CD14-positive monocyte (primary cell): ENCODE measurements at regions not wholly inside any gene's neighbourhood (a gene's known extent, or its start where the extent isn't known, plus 50 kb on each side); places are given as distances from the start of the nearest gene placed in this dataset.
"Not testable (repeated sequence)": the region's sequence is repeated elsewhere in the genome, so short reads cannot be mapped to it uniquely, and the experiment has no call there.

Experiments
- DNase-seq, 3 donors: peaks; one replicate each; pipeline ENCODE4 v3.0.0-alpha.2; 2011 to 2022
- H2AFZ ChIP-seq: 2 replicates; pipeline ENCODE4 v1.6.0; 2012; ENCODE audit warnings: mild to moderate bottlenecking, low read depth, low read length, inconsistent platforms; ENCODE audit not compliant: insufficient read depth, poor library complexity, severe bottlenecking
- H3K27ac ChIP-seq, 2 donors: 1 replicate in 1 of 2; 2 replicates in 1 of 2; pipeline ENCODE4 v1.5.1; 2012 to 2013; ENCODE audit warnings: low read length in 2 of 2, control low read depth in 1 of 2, inconsistent platforms in 1 of 2, low read depth in 1 of 2, mild to moderate bottlenecking in 1 of 2
- H3K27me3 ChIP-seq, 2 donors: one replicate each; pipeline versions ENCODE4 v1.6.0 to v1.6.1; 2011 to 2013; ENCODE audit warnings: low read length in 2 of 2; ENCODE audit not compliant: control insufficient read depth in 2 of 2, insufficient read depth in 2 of 2
- H3K36me3 ChIP-seq, 2 donors: replicated peaks in 1 of 2; 1 replicate in 1 of 2; 2 replicates in 1 of 2; pipeline versions ENCODE4 v1.5.1 to v1.6.1; 2012 to 2013; ENCODE audit warnings: low read length in 2 of 2, control low read depth in 1 of 2, inconsistent platforms in 1 of 2, mild to moderate bottlenecking in 1 of 2; ENCODE audit not compliant: insufficient read depth in 2 of 2, control insufficient read depth in 1 of 2
- H3K4me1 ChIP-seq, 2 donors: 1 replicate in 1 of 2; 2 replicates in 1 of 2; pipeline versions ENCODE4 v1.5.1 to v1.6.1; 2012 to 2013; ENCODE audit warnings: low read length in 2 of 2, control low read depth in 1 of 2, inconsistent platforms in 1 of 2, mild to moderate bottlenecking in 1 of 2, moderate library complexity in 1 of 2; ENCODE audit not compliant: insufficient read depth in 2 of 2, control insufficient read depth in 1 of 2
- H3K4me2 ChIP-seq: replicated peaks from 2 replicates; pipeline ENCODE3; 2012; ENCODE audit warnings: low read length, moderate library complexity, mild to moderate bottlenecking; ENCODE audit not compliant: poor library complexity, severe bottlenecking; ENCODE audit errors: extremely low read depth
- H3K4me3 ChIP-seq, 3 experiments: fragments of 200-600 bp in 1 of 3; sonication (generic) in 1 of 3; replicated peaks in 1 of 3; 1 replicate in 2 of 3; 2 replicates in 1 of 3; pipeline ENCODE4 v1.5.1; 2011 to 2013; ENCODE audit warnings: low read length in 3 of 3, mild to moderate bottlenecking in 3 of 3, control low read depth in 2 of 3, low read depth in 2 of 3, inconsistent platforms in 1 of 3, moderate library complexity in 1 of 3
- H3K79me2 ChIP-seq: 2 replicates; pipeline ENCODE4 v1.6.0; 2012; ENCODE audit warnings: mild to moderate bottlenecking, control low read depth, inconsistent platforms, low read length, moderate library complexity; ENCODE audit not compliant: insufficient read depth
- H3K9ac ChIP-seq: 2 replicates; pipeline ENCODE4 v1.6.0; 2017; ENCODE audit warnings: low read length, mild to moderate bottlenecking; ENCODE audit not compliant: insufficient read depth, poor library complexity, severe bottlenecking
- H3K9me3 ChIP-seq, 2 donors: replicated peaks in 1 of 2; 1 replicate in 1 of 2; 2 replicates in 1 of 2; pipeline versions ENCODE4 v1.5.1 to v1.6.1; 2012 to 2013; ENCODE audit warnings: low read length in 2 of 2, control low read depth in 1 of 2; ENCODE audit not compliant: control insufficient read depth in 1 of 2, insufficient read depth in 1 of 2
- H4K20me1 ChIP-seq: 2 replicates; pipeline ENCODE4 v1.6.0; 2012; ENCODE audit warnings: mild to moderate bottlenecking, low read length, control low read depth, moderate library complexity; ENCODE audit not compliant: insufficient read depth
- H3K27ac Mint-ChIP-seq, 7 donors: one replicate each; pipeline ENCODE4 v1.8.0; 2020; ENCODE audit warnings: mild to moderate bottlenecking in 7 of 7, mixed read lengths in 7 of 7, moderate library complexity in 6 of 7, inconsistent platforms in 2 of 7
- H3K27me3 Mint-ChIP-seq, 3 donors: one replicate each; pipeline ENCODE4 v1.8.0; 2021 to 2022; ENCODE audit warnings: low read depth in 3 of 3, mild to moderate bottlenecking in 3 of 3, mixed read lengths in 3 of 3, moderate library complexity in 3 of 3, inconsistent platforms in 1 of 3
- H3K36me3 Mint-ChIP-seq, 2 donors: one replicate each; pipeline ENCODE4 v1.8.0; 2020; ENCODE audit warnings: mixed read lengths in 2 of 2, inconsistent platforms in 1 of 2, mild to moderate bottlenecking in 1 of 2
- H3K4me1 Mint-ChIP-seq: one replicate; pipeline ENCODE4 v1.8.0; 2020; ENCODE audit warnings: mild to moderate bottlenecking, mixed read lengths
- H3K4me3 Mint-ChIP-seq, 2 donors: one replicate each; pipeline ENCODE4 v1.8.0; 2020; ENCODE audit warnings: mild to moderate bottlenecking in 2 of 2, mixed read lengths in 2 of 2, moderate library complexity in 1 of 2
- H3K9me3 Mint-ChIP-seq, 7 donors: one replicate each; pipeline ENCODE4 v1.8.0; 2020 to 2022; ENCODE audit warnings: mixed read lengths in 7 of 7, mild to moderate bottlenecking in 6 of 7, moderate library complexity in 6 of 7, inconsistent platforms in 2 of 7
- WGBS: methylation state at CpG from one replicate; pipeline ENCODE4 v1.1.5; 2013; ENCODE audit warnings: missing lambda C conversion rate; ENCODE audit not compliant: insufficient coverage; 5-methylcytosine and 5-hydroxymethylcytosine counted together
- intact Hi-C, 2 donors: fragments of 100-400 bp; cut with micrococcal nuclease; formaldehyde crosslinking; loops; one replicate each; pipeline versions ENCODE4 v1.15.0 to v1.15.1; 2023
- TF ChIP-seq, protein P1 (sequence below): fragments of 200-600 bp; IDR thresholded peaks from one replicate; pipeline ENCODE4 v1.8.0; 2022; ENCODE audit warnings: antibody characterized with exemption, mild to moderate bottlenecking

DNA sequence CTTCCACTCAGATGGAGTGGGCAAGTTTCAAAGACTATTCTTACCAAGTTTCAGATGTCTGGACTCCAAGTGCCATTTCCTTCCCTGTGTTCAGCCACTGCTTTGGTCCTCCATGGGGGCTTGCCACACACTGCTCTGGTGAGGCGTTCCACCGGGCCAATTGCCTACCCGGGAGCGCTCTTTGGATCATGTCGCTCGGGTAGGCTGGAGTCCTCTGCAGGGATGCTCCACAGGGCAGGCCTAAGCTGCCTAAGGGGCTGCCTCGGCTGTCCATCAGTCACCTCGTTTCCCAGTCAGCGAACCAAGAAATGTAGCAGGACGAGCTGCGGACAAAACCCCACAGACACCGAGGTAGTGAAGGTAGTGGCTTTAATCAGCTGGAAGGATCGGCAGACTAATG lies 200.7 kb upstream of the KLF8 start:
- Mint-ChIP-seq H3K27me3 (peaks cover 0 to 1% (median 0%) of the 10 kb centered on the region in 3 donors), H3K9me3 (peaks cover 0 to 23% (median 6%) of the 10 kb centered on the region in 7 donors), H3K27ac (peak overlapping the region in 1 of 7 donors; percentile 50), H3K4me1 (no peaks in the 10 kb centered on the region), H3K4me3 (no peak overlapping the region), H3K36me3 (no peaks in the 10 kb centered on the region)
- Histone ChIP-seq H3K4me1 (no peaks in the 10 kb centered on the region), H3K4me3 (no peak overlapping the region), H2AFZ (no peak overlapping the region), H4K20me1 (no peaks in the 10 kb centered on the region), H3K27me3 (no peaks in the 10 kb centered on the region), H3K27ac (no peak overlapping the region), H3K36me3 (no peaks in the 10 kb centered on the region), H3K9me3 (peaks cover 6% of the 10 kb centered on the region in 2 donors), H3K4me2 (no peak overlapping the region), H3K9ac (no peak overlapping the region), H3K79me2 (no peaks in the 10 kb centered on the region)
- no peak for DNase-seq
- intact Hi-C loops, result no loop called here
- TF ChIP-seq, protein P1, sequence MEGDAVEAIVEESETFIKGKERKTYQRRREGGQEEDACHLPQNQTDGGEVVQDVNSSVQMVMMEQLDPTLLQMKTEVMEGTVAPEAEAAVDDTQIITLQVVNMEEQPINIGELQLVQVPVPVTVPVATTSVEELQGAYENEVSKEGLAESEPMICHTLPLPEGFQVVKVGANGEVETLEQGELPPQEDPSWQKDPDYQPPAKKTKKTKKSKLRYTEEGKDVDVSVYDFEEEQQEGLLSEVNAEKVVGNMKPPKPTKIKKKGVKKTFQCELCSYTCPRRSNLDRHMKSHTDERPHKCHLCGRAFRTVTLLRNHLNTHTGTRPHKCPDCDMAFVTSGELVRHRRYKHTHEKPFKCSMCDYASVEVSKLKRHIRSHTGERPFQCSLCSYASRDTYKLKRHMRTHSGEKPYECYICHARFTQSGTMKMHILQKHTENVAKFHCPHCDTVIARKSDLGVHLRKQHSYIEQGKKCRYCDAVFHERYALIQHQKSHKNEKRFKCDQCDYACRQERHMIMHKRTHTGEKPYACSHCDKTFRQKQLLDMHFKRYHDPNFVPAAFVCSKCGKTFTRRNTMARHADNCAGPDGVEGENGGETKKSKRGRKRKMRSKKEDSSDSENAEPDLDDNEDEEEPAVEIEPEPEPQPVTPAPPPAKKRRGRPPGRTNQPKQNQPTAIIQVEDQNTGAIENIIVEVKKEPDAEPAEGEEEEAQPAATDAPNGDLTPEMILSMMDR, result no peak
- no CpG with 5 or more reads among the region's 13 CpGs for WGBS

DNA sequence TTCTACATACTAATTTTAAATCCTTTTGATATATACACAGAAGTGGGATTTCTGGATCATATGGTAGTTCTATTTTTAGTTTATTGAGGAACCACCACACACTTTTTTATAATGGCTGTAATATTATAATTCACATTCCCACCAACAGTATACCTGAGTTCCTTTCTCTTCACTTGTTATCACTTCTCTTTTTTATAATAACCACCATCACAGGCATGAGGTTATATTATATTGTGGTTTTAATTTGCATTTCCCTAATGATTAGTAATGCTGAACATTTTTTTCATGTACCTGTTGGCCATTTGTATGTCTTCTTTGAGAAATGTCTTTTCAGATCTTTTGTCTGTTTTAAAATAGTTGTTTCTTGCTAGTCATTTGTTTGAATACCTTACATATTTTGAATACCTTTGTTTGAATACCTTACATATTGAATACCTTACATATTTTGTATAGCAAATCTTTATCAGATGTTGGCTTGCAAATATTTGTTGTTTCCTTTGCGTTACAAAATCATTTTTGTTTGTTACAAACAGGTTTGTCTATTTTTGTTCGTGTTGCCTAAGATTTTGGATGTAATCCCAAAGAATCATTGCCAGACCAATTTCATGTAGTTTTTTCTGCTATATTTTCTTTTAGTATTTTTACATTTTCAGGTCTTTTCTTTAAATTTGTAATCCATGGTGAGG lies 198.5 kb upstream of the KLF8 start:
- H3K27ac ChIP-seq, result no peak overlapping the region
- Mint-ChIP-seq H3K9me3 (peaks cover 0 to 18% (median 6%) of the 10 kb centered on the region in 7 donors), H3K4me3 (no peak overlapping the region), H3K27me3 (no peaks in the 10 kb centered on the region), H3K27ac (no peak overlapping the region), H3K4me1 (no peaks in the 10 kb centered on the region), H3K36me3 (no peaks in the 10 kb centered on the region)
- no peak overlapping the region for H2AFZ ChIP-seq
- no peaks in the 10 kb centered on the region for H4K20me1 ChIP-seq
- no peak overlapping the region for H3K4me2 ChIP-seq
- no peaks in the 10 kb centered on the region for H3K4me1 ChIP-seq
- DNase-seq, result no peak
- intact Hi-C loops, result no loop called here
- no peaks in the 10 kb centered on the region for H3K27me3 ChIP-seq
- H3K4me3 ChIP-seq, result no peak overlapping the region
- no peak overlapping the region for H3K9ac ChIP-seq
- TF ChIP-seq, protein P1, result no peak
- H3K79me2 ChIP-seq, result no peaks in the 10 kb centered on the region
- no peaks in the 10 kb centered on the region for H3K36me3 ChIP-seq
- peaks cover under 1 to 11% of the 10 kb centered on the region in 2 donors for H3K9me3 ChIP-seq
- WGBS, result no CpG with 5 or more reads among the region's 2 CpGs

DNA sequence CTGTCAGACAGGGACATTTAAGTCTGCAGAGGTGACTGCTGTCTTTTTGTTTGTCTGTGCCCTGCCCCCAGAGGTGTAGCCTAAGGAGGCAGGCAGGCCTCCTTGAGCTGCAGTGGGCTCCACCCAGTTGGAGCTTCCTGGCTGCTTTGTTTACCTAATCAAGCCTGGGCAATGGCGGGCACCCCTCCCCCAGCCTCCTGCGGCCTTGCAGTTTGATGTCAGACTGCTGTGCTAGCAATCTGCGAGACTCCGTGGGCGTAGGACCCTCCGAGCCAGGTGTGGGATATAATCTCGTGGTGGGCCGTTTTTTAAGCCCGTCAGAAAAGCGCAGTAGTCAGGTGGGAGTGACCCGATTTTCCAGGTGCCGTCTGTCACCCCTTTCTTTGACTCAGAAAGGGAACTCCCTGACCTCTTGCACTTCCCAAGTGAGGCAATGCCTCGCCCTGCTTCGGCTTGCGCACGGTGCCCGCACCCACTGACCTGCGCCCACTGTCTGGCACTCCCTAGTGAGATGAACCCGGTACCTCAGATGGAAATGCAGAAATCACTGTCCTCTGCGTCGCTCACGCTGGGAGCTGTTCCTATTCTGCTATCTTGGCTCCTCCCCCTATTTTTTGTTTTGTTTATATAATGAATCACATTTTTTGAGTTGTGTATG lies 179.4 kb upstream of the KLF8 start:
- not testable (repeated sequence) for H3K27ac Mint-ChIP-seq, H3K4me2 ChIP-seq, DNase-seq

More for the DNA sequence above, 179.4 kb upstream of the KLF8 start:
- H3K4me1 Mint-ChIP-seq, intact Hi-C loops, H4K20me1 ChIP-seq, H3K4me3 Mint-ChIP-seq, H2AFZ ChIP-seq, H3K4me1 ChIP-seq, H3K36me3 Mint-ChIP-seq, H3K79me2 ChIP-seq, H3K27me3 Mint-ChIP-seq, H3K27ac ChIP-seq, H3K36me3 ChIP-seq, H3K4me3 ChIP-seq, H3K27me3 ChIP-seq, H3K9ac ChIP-seq: not testable (repeated sequence)
- peaks cover 5 to 14% of the 10 kb centered on the region in 2 donors for H3K9me3 ChIP-seq
- WGBS, result 100% methylated on average over 2 of the region's 22 CpGs
- H3K9me3 Mint-ChIP-seq, result peaks cover 7 to 28% (median 19%) of the 10 kb centered on the region in 7 donors
